Trophoblast cell (in vitro differentiated cells and primary cell): ENCODE measurements at regions not wholly inside any gene's neighbourhood (a gene's known extent, or its start where the extent isn't known, plus 50 kb on each side); places are given as distances from the start of the nearest gene placed in this dataset.

Experiments used
- DNase-seq, 2 donors: peaks; one replicate each; pipeline ENCODE4 v3.0.0-alpha.2; 2016
- H2AFZ ChIP-seq: 2 replicates; pipeline ENCODE4 v1.6.1; 2013; ENCODE audit warnings: low read length, moderate library complexity, mild to moderate bottlenecking; ENCODE audit not compliant: insufficient read depth, poor library complexity
- H2AK5ac ChIP-seq: 2 replicates; pipeline ENCODE4 v1.6.1; 2013; ENCODE audit warnings: mild to moderate bottlenecking, low read length
- H2BK120ac ChIP-seq: 2 replicates; pipeline ENCODE4 v1.6.1; 2013; ENCODE audit warnings: low read length, mild to moderate bottlenecking, moderate library complexity; ENCODE audit not compliant: insufficient read depth, poor library complexity
- H2BK12ac ChIP-seq: 2 replicates; pipeline ENCODE4 v1.6.1; 2013; ENCODE audit warnings: mild to moderate bottlenecking, low read length, moderate library complexity
- H2BK5ac ChIP-seq: 2 replicates; pipeline ENCODE4 v1.6.1; 2013; ENCODE audit warnings: low read length, low read depth, moderate library complexity, mild to moderate bottlenecking; ENCODE audit not compliant: poor library complexity
- H3K14ac ChIP-seq: 2 replicates; pipeline ENCODE4 v1.6.1; 2013; ENCODE audit warnings: mild to moderate bottlenecking, low read length
- H3K18ac ChIP-seq: 2 replicates; pipeline ENCODE4 v1.6.1; 2013; ENCODE audit warnings: mild to moderate bottlenecking, low read length
- H3K23ac ChIP-seq: 2 replicates; pipeline ENCODE4 v1.6.1; 2013; ENCODE audit warnings: low read length
- H3K27ac ChIP-seq: 2 replicates; pipeline ENCODE4 v1.5.1; 2013; ENCODE audit warnings: low read depth, mild to moderate bottlenecking, inconsistent platforms, low read length, moderate library complexity
- H3K27me3 ChIP-seq: 2 replicates; pipeline ENCODE4 v1.6.1; 2013; ENCODE audit warnings: inconsistent platforms, mild to moderate bottlenecking, low read length, moderate library complexity; ENCODE audit not compliant: insufficient read depth
- H3K36me3 ChIP-seq, 2 experiments: 1 replicate in 1 of 2; 2 replicates in 1 of 2; pipeline ENCODE4 v1.6.1; 2013; ENCODE audit warnings: low read length in 2 of 2, mild to moderate bottlenecking in 2 of 2, moderate library complexity in 1 of 2; ENCODE audit not compliant: insufficient read depth in 2 of 2, control insufficient read depth in 1 of 2
- H3K4ac ChIP-seq: 2 replicates; pipeline ENCODE4 v1.6.1; 2013; ENCODE audit warnings: low read depth, mild to moderate bottlenecking, low read length, moderate library complexity
- H3K4me1 ChIP-seq, 2 experiments: 1 replicate in 1 of 2; 2 replicates in 1 of 2; pipeline ENCODE4 v1.6.1; 2013; ENCODE audit warnings: low read length in 2 of 2, mild to moderate bottlenecking in 2 of 2, moderate library complexity in 1 of 2; ENCODE audit not compliant: insufficient read depth in 2 of 2, control insufficient read depth in 1 of 2
- H3K4me2 ChIP-seq: 2 replicates; pipeline ENCODE4 v1.6.1; 2013; ENCODE audit warnings: inconsistent platforms, mild to moderate bottlenecking, low read length, moderate library complexity
- H3K4me3 ChIP-seq: 2 replicates; pipeline ENCODE4 v1.5.1; 2013; ENCODE audit warnings: mild to moderate bottlenecking, low read depth, low read length, inconsistent platforms
- H3K79me1 ChIP-seq: one replicate; pipeline ENCODE4 v1.6.1; 2013; ENCODE audit warnings: low read length
- H3K79me2 ChIP-seq: 2 replicates; pipeline ENCODE4 v1.6.1; 2013; ENCODE audit warnings: low read length, mild to moderate bottlenecking; ENCODE audit not compliant: control insufficient read depth, insufficient read depth, poor library complexity
- H3K9ac ChIP-seq: 2 replicates; pipeline ENCODE4 v1.6.1; 2013; ENCODE audit warnings: mild to moderate bottlenecking, low read length
- H3K9me3 ChIP-seq: 2 replicates; pipeline ENCODE4 v1.6.1; 2013; ENCODE audit warnings: low read depth, mild to moderate bottlenecking, control low read depth, inconsistent platforms, low read length; ENCODE audit not compliant: insufficient read depth
- H4K12ac ChIP-seq: 2 replicates; pipeline ENCODE4 v1.6.1; 2013; ENCODE audit warnings: low read depth, mild to moderate bottlenecking, low read length, moderate library complexity
- H4K8ac ChIP-seq: 2 replicates; pipeline ENCODE4 v1.6.1; 2013; ENCODE audit warnings: low read depth, mild to moderate bottlenecking, low read length, moderate library complexity
- H4K91ac ChIP-seq: one replicate; pipeline ENCODE4 v1.6.1; 2013; ENCODE audit warnings: low read depth, mild to moderate bottlenecking, low read length, moderate library complexity
- WGBS: extraction: QIAGEN DNeasy Blood & Tissue Kit; methylation state at CpG from one replicate; pipeline ENCODE4 v1.1.7; 2013; ENCODE audit warnings: missing lambda C conversion rate; ENCODE audit not compliant: insufficient read length, insufficient coverage; ENCODE audit errors: extremely low coverage; 5-methylcytosine and 5-hydroxymethylcytosine counted together

- no peak overlapping the region for H3K4me2 ChIP-seq
- H2AFZ ChIP-seq, result no peak overlapping the region
- H4K8ac ChIP-seq, result no peak overlapping the region
- H3K4ac ChIP-seq, result no peak overlapping the region
- H3K79me1 ChIP-seq, result no peaks in the 10 kb centered on the region
- H3K4me3 ChIP-seq, result no peak overlapping the region
- no peak overlapping the region for H2BK120ac ChIP-seq
- H3K18ac ChIP-seq, result no peak overlapping the region
- H2AK5ac ChIP-seq, result no peak overlapping the region
- H3K4me1 ChIP-seq, result no peaks in the 10 kb centered on the region
- no peaks in the 10 kb centered on the region for H3K27me3 ChIP-seq
- no peaks in the 10 kb centered on the region for H3K36me3 ChIP-seq
- no CpG with 5 or more reads among the region's 1 CpG for WGBS
- H3K14ac ChIP-seq, result no peak overlapping the region
- H4K12ac ChIP-seq, result no peak overlapping the region
- H3K23ac ChIP-seq, result no peak overlapping the region
- H4K91ac ChIP-seq, result no peak overlapping the region
- no peak overlapping the region for H2BK12ac ChIP-seq
- H3K9me3 ChIP-seq, result peaks cover 10% of the 10 kb centered on the region
- H3K9ac ChIP-seq, result no peak overlapping the region
- no peaks in the 10 kb centered on the region for H3K79me2 ChIP-seq
- H2BK5ac ChIP-seq, result no peak overlapping the region
- H3K27ac ChIP-seq, result no peak overlapping the region
- DNase-seq, result no peak
These were observed 803.8 kb upstream of the TSPY4 start for GRCh38 chrY:8533468-8533867.

GRCh38 chrY:8535704-8536103, 801.6 kb upstream of the TSPY4 start:
- no peak overlapping the region for H4K8ac ChIP-seq

GRCh38 chrY:8536277-8536676, 801.0 kb upstream of the TSPY4 start:
- Histone ChIP-seq H3K27ac (no peak overlapping the region), H4K8ac (no peak overlapping the region)
- WGBS, result no CpG with 5 or more reads among the region's 2 CpGs

More at GRCh38 chrY:8535704-8536103, 801.6 kb upstream of the TSPY4 start:
- H4K12ac ChIP-seq, result no peak overlapping the region
- no peak overlapping the region for H3K18ac ChIP-seq
- DNase-seq, result no peak
- no peak overlapping the region for H2AFZ ChIP-seq
- H3K79me1 ChIP-seq, result no peaks in the 10 kb centered on the region
- no peaks in the 10 kb centered on the region for H3K79me2 ChIP-seq
- H3K9ac ChIP-seq, result no peak overlapping the region
- H3K27me3 ChIP-seq, result no peaks in the 10 kb centered on the region
- H3K4ac ChIP-seq, result no peak overlapping the region
- no peak overlapping the region for H2BK5ac ChIP-seq
- H4K91ac ChIP-seq, result no peak overlapping the region
- no peak overlapping the region for H2AK5ac ChIP-seq
- no CpG with 5 or more reads among the region's 6 CpGs for WGBS
- no peak overlapping the region for H3K4me2 ChIP-seq
- H3K27ac ChIP-seq, result no peak overlapping the region
- H3K36me3 ChIP-seq, result no peaks in the 10 kb centered on the region
- no peak overlapping the region for H2BK120ac ChIP-seq
- no peak overlapping the region for H3K14ac ChIP-seq
- H3K4me1 ChIP-seq, result no peaks in the 10 kb centered on the region
- peaks cover 5% of the 10 kb centered on the region for H3K9me3 ChIP-seq
- H3K4me3 ChIP-seq, result no peak overlapping the region
- no peak overlapping the region for H2BK12ac ChIP-seq
- H3K23ac ChIP-seq, result no peak overlapping the region

GRCh38 chrY:8541306-8541705, 796.0 kb upstream of the TSPY4 start:
- Histone ChIP-seq H3K79me2 (no peaks in the 10 kb centered on the region), H4K12ac (no peak overlapping the region), H2BK12ac (no peak overlapping the region), H3K9ac (no peak overlapping the region), H2AK5ac (no peak overlapping the region), H3K23ac (no peak overlapping the region), H3K18ac (no peak overlapping the region), H3K4me2 (no peak overlapping the region), H4K91ac (no peak overlapping the region), H3K4me1 (no peaks in the 10 kb centered on the region), H2BK5ac (no peak overlapping the region), H3K79me1 (no peaks in the 10 kb centered on the region), H3K36me3 (no peaks in the 10 kb centered on the region), H3K27me3 (no peaks in the 10 kb centered on the region), H3K4me3 (no peak overlapping the region), H3K27ac (no peak overlapping the region), H4K8ac (no peak overlapping the region), H2BK120ac (no peak overlapping the region), H3K14ac (no peak overlapping the region), H2AFZ (no peak overlapping the region), H3K4ac (no peak overlapping the region), H3K9me3 (peaks cover 2% of the 10 kb centered on the region)
- DNase-seq, result peak in 1 of 2 donors; percentile 23
- WGBS, result no CpG with 5 or more reads among the region's 4 CpGs

More at GRCh38 chrY:8536277-8536676, 801.0 kb upstream of the TSPY4 start:
- H3K18ac ChIP-seq, result no peak overlapping the region
- no peak overlapping the region for H2AFZ ChIP-seq
- H3K79me2 ChIP-seq, result no peaks in the 10 kb centered on the region
- no peak overlapping the region for H3K9ac ChIP-seq
- H2BK5ac ChIP-seq, result no peak overlapping the region
- no peak for DNase-seq
- H3K4me2 ChIP-seq, result no peak overlapping the region
- H3K14ac ChIP-seq, result no peak overlapping the region
- no peaks in the 10 kb centered on the region for H3K4me1 ChIP-seq
- H2BK12ac ChIP-seq, result no peak overlapping the region
- no peak overlapping the region for H3K4me3 ChIP-seq
- H3K23ac ChIP-seq, result no peak overlapping the region
- no peaks in the 10 kb centered on the region for H3K36me3 ChIP-seq
- no peak overlapping the region for H4K12ac ChIP-seq
- H3K27me3 ChIP-seq, result no peaks in the 10 kb centered on the region
- no peak overlapping the region for H2AK5ac ChIP-seq
- H2BK120ac ChIP-seq, result no peak overlapping the region
- no peak overlapping the region for H4K91ac ChIP-seq
- no peaks in the 10 kb centered on the region for H3K79me1 ChIP-seq
- no peak overlapping the region for H3K4ac ChIP-seq
- peaks cover 5% of the 10 kb centered on the region for H3K9me3 ChIP-seq
